ENCODE measurements at regions not wholly inside any gene's neighbourhood (a gene's known extent, or its start where the extent isn't known, plus 50 kb on each side); places are given as distances from the start of the nearest gene placed in this dataset.

GRCh38 chr5:4116834-4117233, 521.2 kb downstream of the IRX1 start:
- TF ChIP-seq CTCF (IDR thresholded peaks at IDR 0.05) (no peak), POLR2AphosphoS5 (IDR thresholded peaks at IDR 0.05; ENCODE audit: insufficient read depth in 1 of 2, low read depth in 1 of 2) (no peak), POLR2A (IDR thresholded peaks at IDR 0.05) (no peak)
- H3K9me3 ChIP-seq, result no peaks in the 10 kb centered on the region

GRCh38 chr5:4124221-4124970, 528.8 kb downstream of the IRX1 start:
- no peaks in the 10 kb centered on the region for H3K9me3 ChIP-seq
- H3K27ac ChIP-seq, result no peak overlapping the region
- no peaks in the 10 kb centered on the region for H3K4me1 ChIP-seq
- intact Hi-C loops (cut with DNase I), result no loop called here
- no peaks in the 10 kb centered on the region for H3K36me3 ChIP-seq
- TF ChIP-seq CTCF (IDR thresholded peaks at IDR 0.05), result no peak
- TF ChIP-seq POLR2A (IDR thresholded peaks at IDR 0.05), result no peak
- TF ChIP-seq POLR2AphosphoS5 (IDR thresholded peaks at IDR 0.05; ENCODE audit: insufficient read depth in 1 of 2, low read depth in 1 of 2), result no peak
- no peaks in the 10 kb centered on the region for H3K27me3 ChIP-seq
- no peak overlapping the region for H3K4me3 ChIP-seq
- DNase-seq (ENCODE audit: extremely low spot score in 2 of 2), result no peak

More at GRCh38 chr5:4116834-4117233, 521.2 kb downstream of the IRX1 start:
- intact Hi-C loops (cut with DNase I), result no loop called here
- Histone ChIP-seq H3K36me3 (no peaks in the 10 kb centered on the region), H3K27me3 (no peaks in the 10 kb centered on the region), H3K27ac (no peak overlapping the region), H3K4me3 (no peak overlapping the region), H3K4me1 (no peaks in the 10 kb centered on the region)
- DNase-seq (ENCODE audit: extremely low spot score in 2 of 2), result no peak

- H3K36me3 ChIP-seq, result no peaks in the 10 kb centered on the region
- H3K27me3 ChIP-seq, result no peaks in the 10 kb centered on the region
- H3K9me3 ChIP-seq, result no peaks in the 10 kb centered on the region
- intact Hi-C loops (cut with DNase I), result no loop called here
- H3K27ac ChIP-seq, result no peak overlapping the region
- H3K4me3 ChIP-seq, result no peak overlapping the region
- H3K4me1 ChIP-seq, result no peaks in the 10 kb centered on the region
- TF ChIP-seq CTCF (IDR thresholded peaks at IDR 0.05) (no peak), POLR2AphosphoS5 (IDR thresholded peaks at IDR 0.05; ENCODE audit: insufficient read depth in 1 of 2, low read depth in 1 of 2) (no peak)
- DNase-seq (ENCODE audit: extremely low spot score in 2 of 2), result no peak
Measured at GRCh38 chr5:4128994-4129393, 533.4 kb downstream of the IRX1 start.

- no peaks in the 10 kb centered on the region for H3K4me1 ChIP-seq
- no peaks in the 10 kb centered on the region for H3K9me3 ChIP-seq
- TF ChIP-seq POLR2A (IDR thresholded peaks at IDR 0.05) (no peak), POLR2AphosphoS5 (IDR thresholded peaks at IDR 0.05; ENCODE audit: insufficient read depth in 1 of 2, low read depth in 1 of 2) (no peak), CTCF (IDR thresholded peaks at IDR 0.05) (no peak)
- no peak for DNase-seq (ENCODE audit: extremely low spot score in 2 of 2)
- no peak overlapping the region for H3K4me3 ChIP-seq
- intact Hi-C loops (cut with DNase I), result no loop called here
- H3K27ac ChIP-seq, result no peak overlapping the region
- no peaks in the 10 kb centered on the region for H3K36me3 ChIP-seq
- H3K27me3 ChIP-seq, result no peaks in the 10 kb centered on the region
Measured at GRCh38 chr5:4129523-4129922, 533.9 kb downstream of the IRX1 start.

- Histone ChIP-seq H3K27ac (no peak overlapping the region), H3K36me3 (no peaks in the 10 kb centered on the region), H3K9me3 (no peaks in the 10 kb centered on the region), H3K27me3 (no peaks in the 10 kb centered on the region), H3K4me1 (no peaks in the 10 kb centered on the region), H3K4me3 (no peak overlapping the region)
- TF ChIP-seq CTCF (IDR thresholded peaks at IDR 0.05), result no peak
- TF ChIP-seq POLR2A (IDR thresholded peaks at IDR 0.05), result no peak
- no peak for TF ChIP-seq POLR2AphosphoS5 (IDR thresholded peaks at IDR 0.05; ENCODE audit: insufficient read depth in 1 of 2, low read depth in 1 of 2)
- DNase-seq (ENCODE audit: extremely low spot score in 2 of 2), result no peak
- intact Hi-C loops (cut with DNase I), result no loop called here
Measured at GRCh38 chr5:4130819-4131218, 535.2 kb downstream of the IRX1 start.
